Neural progenitor cell (in vitro differentiated cells): ENCODE measurements at regions not wholly inside any gene's neighbourhood (a gene's known extent, or its start where the extent isn't known, plus 50 kb on each side); places are given as distances from the start of the nearest gene placed in this dataset.

Source experiments
- DNase-seq: peaks from one replicate; pipeline ENCODE4 v3.0.0-alpha.2; 2016; ENCODE audit warnings: low spot score
- H2AFZ ChIP-seq: fragments of 200-600 bp; sonication (generic); replicated peaks from 2 replicates; pipeline ENCODE4 v1.6.1; 2016; ENCODE audit warnings: antibody characterized with exemption
- H3F3A ChIP-seq: fragments of 200-600 bp; sonication (generic); 2 replicates; pipeline ENCODE4 v1.6.1; 2016; ENCODE audit warnings: antibody characterized with exemption, low read depth
- H3K27ac ChIP-seq: fragments of 200-600 bp; sonication (generic); 2 replicates; pipeline ENCODE4 v1.5.1; 2016; ENCODE audit warnings: mild to moderate bottlenecking
- H3K27me3 ChIP-seq: fragments of 200-600 bp; sonication (generic); 2 replicates; pipeline ENCODE4 v1.6.1; 2016; ENCODE audit warnings: mild to moderate bottlenecking, moderate library complexity
- H3K36me3 ChIP-seq: fragments of 200-600 bp; sonication (generic); 2 replicates; pipeline ENCODE4 v1.5.1; 2016
- H3K4me1 ChIP-seq: fragments of 200-600 bp; sonication (generic); 2 replicates; pipeline ENCODE4 v1.6.1; 2016; ENCODE audit warnings: mixed run types
- H3K4me2 ChIP-seq: fragments of 200-600 bp; sonication (generic); 2 replicates; pipeline ENCODE4 v1.6.1; 2016
- H3K4me3 ChIP-seq: fragments of 200-600 bp; sonication (generic); 2 replicates; pipeline ENCODE4 v1.5.1; 2016
- H3K79me2 ChIP-seq: fragments of 200-600 bp; sonication (generic); 2 replicates; pipeline ENCODE4 v1.6.1; 2016; ENCODE audit warnings: low read depth
- H3K9ac ChIP-seq: fragments of 200-600 bp; sonication (generic); 2 replicates; pipeline ENCODE4 v1.6.1; 2016
- H3K9me3 ChIP-seq: fragments of 200-600 bp; sonication (generic); 2 replicates; pipeline ENCODE4 v1.5.1; 2016; ENCODE audit warnings: low read depth
- H4K20me1 ChIP-seq: fragments of 200-600 bp; sonication (generic); 2 replicates; pipeline ENCODE4 v1.6.1; 2016; ENCODE audit warnings: low read depth
- H3K27ac Mint-ChIP-seq: 3 replicates; pipeline ENCODE4 v1.8.0; 2021; ENCODE audit warnings: mixed read lengths
- H3K27me3 Mint-ChIP-seq: 2 replicates; pipeline ENCODE4 v1.8.0; 2022; ENCODE audit warnings: low read depth, mild to moderate bottlenecking, inconsistent platforms, moderate library complexity, mixed read lengths; ENCODE audit not compliant: insufficient read depth
- H3K36me3 Mint-ChIP-seq: 3 replicates; pipeline ENCODE4 v1.8.0; 2021; ENCODE audit warnings: mixed read lengths
- H3K4me1 Mint-ChIP-seq: 3 replicates; pipeline ENCODE4 v1.8.0; 2021; ENCODE audit warnings: mixed read lengths
- H3K4me3 Mint-ChIP-seq: 3 replicates; pipeline ENCODE4 v1.8.0; 2021; ENCODE audit warnings: mild to moderate bottlenecking, moderate library complexity, mixed read lengths
- H3K9me3 Mint-ChIP-seq: 3 replicates; pipeline ENCODE4 v1.8.0; 2020; ENCODE audit warnings: mixed read lengths
- CTCF ChIP-seq: fragments of 200-600 bp; sonication (generic); IDR thresholded peaks from 2 replicates; pipeline ENCODE4 v1.5.1; 2017; ENCODE audit warnings: antibody characterized with exemption, mild to moderate bottlenecking
- EZH2 ChIP-seq: fragments of 200-600 bp; sonication (generic); IDR thresholded peaks from 2 replicates; pipeline ENCODE4 v1.6.1; 2017; ENCODE audit warnings: antibody characterized with exemption, mild to moderate bottlenecking, moderate library complexity
- EZH2phosphoT487 ChIP-seq: fragments of 200-600 bp; sonication (generic); IDR thresholded peaks from 2 replicates; pipeline ENCODE4 v1.6.1; 2017; ENCODE audit warnings: antibody characterized with exemption

DNA sequence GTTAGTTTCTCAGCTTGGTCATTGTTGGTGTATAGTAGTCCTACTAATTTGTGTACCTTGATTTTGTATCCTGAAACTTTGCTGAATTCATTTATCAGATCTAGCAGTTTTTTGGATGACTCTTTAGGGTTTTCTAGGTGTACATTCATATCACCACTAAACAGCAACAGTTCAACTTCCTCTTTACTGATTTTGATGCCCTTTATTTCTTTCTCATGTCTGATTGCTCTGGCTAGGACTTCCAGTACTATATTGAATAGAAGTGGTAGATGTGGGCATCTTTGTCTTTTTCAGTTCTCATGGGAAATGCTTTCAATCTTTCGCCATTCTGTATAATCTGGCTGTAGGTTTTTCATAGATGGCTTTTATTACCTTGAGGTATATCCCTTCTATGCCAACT is 61.3 kb upstream of the HEY2 start:
- no peaks in the 10 kb centered on the region for H3K36me3 Mint-ChIP-seq
- H3K27me3 Mint-ChIP-seq: peaks cover 4% of the 10 kb centered on the region
- no peaks in the 10 kb centered on the region for H3F3A ChIP-seq
- H3K27ac ChIP-seq: no peak overlapping the region
- H2AFZ ChIP-seq: no peak overlapping the region
- no peaks in the 10 kb centered on the region for H3K36me3 ChIP-seq
- no peaks in the 10 kb centered on the region for H3K79me2 ChIP-seq
- H4K20me1 ChIP-seq: no peaks in the 10 kb centered on the region
- H3K27ac Mint-ChIP-seq: no peak overlapping the region
- no peak overlapping the region for H3K4me3 ChIP-seq
- no peak overlapping the region for H3K9ac ChIP-seq
- TF ChIP-seq CTCF (no peak), EZH2 (no peak), EZH2phosphoT487 (no peak)
- H3K9me3 Mint-ChIP-seq: peaks cover 43% of the 10 kb centered on the region
- no peaks in the 10 kb centered on the region for H3K9me3 ChIP-seq
- no peaks in the 10 kb centered on the region for H3K27me3 ChIP-seq
- H3K4me1 Mint-ChIP-seq: no peaks in the 10 kb centered on the region
- H3K4me2 ChIP-seq: no peak overlapping the region
- no peaks in the 10 kb centered on the region for H3K4me1 ChIP-seq
- H3K4me3 Mint-ChIP-seq: no peak overlapping the region
- no peak for DNase-seq

DNA sequence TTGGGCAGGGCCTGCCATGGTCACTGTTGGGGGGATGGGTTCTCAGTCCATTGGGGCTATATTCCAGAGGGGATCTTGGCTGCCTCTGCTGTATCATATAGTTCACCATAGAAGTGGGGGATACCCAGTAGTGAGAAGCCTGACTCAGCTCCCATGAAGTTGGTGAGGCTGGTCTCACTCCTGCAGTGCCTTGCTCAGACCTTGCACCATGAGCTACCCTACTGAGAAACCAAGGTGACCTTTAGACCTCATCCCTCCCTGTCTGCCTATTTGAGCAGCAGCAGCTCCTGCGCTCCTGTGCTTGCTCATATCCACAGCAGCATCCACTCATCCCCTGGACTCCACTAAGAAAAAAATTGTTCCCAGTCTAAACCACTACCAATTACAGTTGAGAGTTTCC is 56.0 kb upstream of the HEY2 start:
- no peak overlapping the region for H3K9ac ChIP-seq
- H3K27ac ChIP-seq: no peak overlapping the region
- TF ChIP-seq EZH2: no peak
- no peak for TF ChIP-seq EZH2phosphoT487
- no peak for TF ChIP-seq CTCF
- H3K4me1 Mint-ChIP-seq: no peaks in the 10 kb centered on the region
- H3K79me2 ChIP-seq: no peaks in the 10 kb centered on the region
- no peak overlapping the region for H3K4me2 ChIP-seq
- H3K27me3 Mint-ChIP-seq: peaks cover 7% of the 10 kb centered on the region
- H3K27ac Mint-ChIP-seq: no peak overlapping the region
- H3F3A ChIP-seq: no peaks in the 10 kb centered on the region
- DNase-seq: no peak
- H3K4me1 ChIP-seq: no peaks in the 10 kb centered on the region
- H3K36me3 ChIP-seq: no peaks in the 10 kb centered on the region
- no peaks in the 10 kb centered on the region for H4K20me1 ChIP-seq
- no peaks in the 10 kb centered on the region for H3K9me3 ChIP-seq
- no peak overlapping the region for H2AFZ ChIP-seq
- peaks cover 44% of the 10 kb centered on the region for H3K9me3 Mint-ChIP-seq
- no peak overlapping the region for H3K4me3 Mint-ChIP-seq
- no peaks in the 10 kb centered on the region for H3K36me3 Mint-ChIP-seq
- H3K4me3 ChIP-seq: no peak overlapping the region
- no peaks in the 10 kb centered on the region for H3K27me3 ChIP-seq

GRCh38 chr6:125699591-125699990 is 49.8 kb upstream of the HEY2 start:
- peaks cover 21% of the 10 kb centered on the region for H3K27me3 Mint-ChIP-seq
- H3K36me3 Mint-ChIP-seq: no peaks in the 10 kb centered on the region
- peaks cover 16% of the 10 kb centered on the region for H3F3A ChIP-seq

More at GRCh38 chr6:125699591-125699990, 49.8 kb upstream of the HEY2 start:
- DNase-seq: no peak
- Mint-ChIP-seq H3K4me3 (no peak overlapping the region), H3K9me3 (peaks cover 21% of the 10 kb centered on the region), H3K27ac (no peak overlapping the region), H3K4me1 (peaks cover 15% of the 10 kb centered on the region)
- Histone ChIP-seq H3K9me3 (no peaks in the 10 kb centered on the region), H3K36me3 (no peaks in the 10 kb centered on the region), H3K4me1 (peaks cover 17% of the 10 kb centered on the region), H3K9ac (no peak overlapping the region), H3K4me3 (no peak overlapping the region), H3K27ac (no peak overlapping the region), H2AFZ (no peak overlapping the region), H3K79me2 (no peaks in the 10 kb centered on the region), H3K27me3 (no peaks in the 10 kb centered on the region), H4K20me1 (no peaks in the 10 kb centered on the region), H3K4me2 (no peak overlapping the region)
- TF ChIP-seq EZH2phosphoT487 (no peak), CTCF (no peak), EZH2 (no peak)
